ENCODE measurements at regions not wholly inside any gene's neighbourhood (a gene's known extent, or its start where the extent isn't known, plus 50 kb on each side); places are given as distances from the start of the nearest gene placed in this dataset.

GRCh38 chr15:85980946-85981345 lies 98.7 kb upstream of the AGBL1 start:
- TF ChIP-seq EZH2phosphoT487 (IDR thresholded peaks at IDR 0.05; ENCODE audit: low read depth) (no peak), CTCF (IDR thresholded peaks at IDR 0.05; ENCODE audit: low read depth, low read length) (no peak)
